Gastrocnemius medialis (tissue), 4 donors: ENCODE measurements at regions not wholly inside any gene's neighbourhood (a gene's known extent, or its start where the extent isn't known, plus 50 kb on each side); places are given as distances from the start of the nearest gene placed in this dataset.

Source experiments
- CTCF ChIP-seq, 5 experiments: fragments of 450-650 bp in 3 of 5; fragments of 200-600 bp in 2 of 5; sonication (generic) in 2 of 5; IDR thresholded peaks in 4 of 5; conservative IDR thresholded peaks in 1 of 5; 1 replicate in 4 of 5; 2 replicates in 1 of 5; pipeline ENCODE4 v1.5.1; 2016 to 2019; ENCODE audit warnings: antibody characterized with exemption in 5 of 5, mild to moderate bottlenecking in 3 of 5, moderate library complexity in 3 of 5
- POLR2A ChIP-seq, 2 donors: fragments of 450-650 bp; IDR thresholded peaks; one replicate each; pipeline ENCODE4 v1.6.1; 2017; ENCODE audit warnings: antibody characterized with exemption in 2 of 2, mild to moderate bottlenecking in 2 of 2, moderate library complexity in 2 of 2

GRCh38 chr4:130309221-130309620 is 1213.3 kb downstream of the C4orf33 start:
- no peak for TF ChIP-seq CTCF (IDR thresholded peaks at IDR 0.05 in 4 of 5, conservative IDR thresholded peaks at IDR 0.05 in 1 of 5)
- TF ChIP-seq POLR2A (IDR thresholded peaks at IDR 0.05) = no peak
